CD4-positive, alpha-beta T cell (primary cell): ENCODE measurements at regions not wholly inside any gene's neighbourhood (a gene's known extent, or its start where the extent isn't known, plus 50 kb on each side); places are given as distances from the start of the nearest gene placed in this dataset.

Experiments used
- ATAC-seq: fragments of 200-7000 bp; cut with Tn5 transposase; one replicate; pipeline ENCODE4 v1.10.0; 2022; ENCODE audit warnings: mild to moderate bottlenecking; ENCODE audit not compliant: poor library complexity
- CTCF ChIA-PET: fragments of 350-600 bp; sonication (Branson Sonifier 250); formaldehyde crosslinking; loops from one replicate; lab custom pipeline; 2021; ENCODE audit warnings: antibody characterized with exemption, inconsistent platforms; lab: Charles Lee
- POLR2A ChIA-PET: fragments of 350-600 bp; sonication (Branson Sonifier 250); formaldehyde crosslinking; loops from one replicate; lab custom pipeline; 2021; ENCODE audit warnings: antibody characterized with exemption, inconsistent platforms; lab: Charles Lee
- DNase-seq, 14 experiments: peaks; one replicate each; pipeline ENCODE4 v3.0.0-alpha.2; 2013 to 2020; ENCODE audit warnings: mixed read lengths in 2 of 14
- H3K27ac ChIP-seq, 2 donors: one replicate each; pipeline versions ENCODE4 v1.5.1 to v1.7.0; 2013; ENCODE audit warnings: low read length in 2 of 2, low read depth in 1 of 2, mild to moderate bottlenecking in 1 of 2
- H3K27me3 ChIP-seq, 2 experiments: 1 replicate in 1 of 2; 2 replicates in 1 of 2; pipeline versions ENCODE4 v1.6.1 to v1.7.0; 2013; ENCODE audit warnings: low read length in 2 of 2, control low read depth in 1 of 2, mild to moderate bottlenecking in 1 of 2, moderate library complexity in 1 of 2; ENCODE audit not compliant: insufficient read depth in 2 of 2, control insufficient read depth in 1 of 2
- H3K36me3 ChIP-seq: one replicate; pipeline ENCODE4 v1.6.1; 2013; ENCODE audit warnings: low read length, control low read depth; ENCODE audit not compliant: insufficient read depth
- H3K4me1 ChIP-seq: one replicate; pipeline ENCODE4 v1.6.1; 2013; ENCODE audit warnings: low read length, control low read depth; ENCODE audit not compliant: insufficient read depth
- H3K4me3 ChIP-seq: one replicate; pipeline ENCODE4 v1.5.1; 2013; ENCODE audit warnings: mild to moderate bottlenecking, low read length, moderate library complexity
- H3K9me3 ChIP-seq, 2 experiments: 1 replicate in 1 of 2; 2 replicates in 1 of 2; pipeline versions ENCODE4 v1.6.1 to v1.7.0; 2013; ENCODE audit warnings: low read length in 2 of 2, mild to moderate bottlenecking in 2 of 2, control low read depth in 1 of 2, moderate library complexity in 1 of 2; ENCODE audit not compliant: control insufficient read depth in 1 of 2, insufficient read depth in 1 of 2
- H3K27ac Mint-ChIP-seq: one replicate; pipeline ENCODE4 v1.8.0; 2020; ENCODE audit warnings: mixed read lengths
- H3K27me3 Mint-ChIP-seq: one replicate; pipeline ENCODE4 v1.8.0; 2021; ENCODE audit warnings: mixed read lengths
- H3K36me3 Mint-ChIP-seq: one replicate; pipeline ENCODE4 v1.8.0; 2021; ENCODE audit warnings: low read depth, mixed read lengths
- H3K4me1 Mint-ChIP-seq: one replicate; pipeline ENCODE4 v1.8.0; 2021; ENCODE audit warnings: low read depth, mixed read lengths
- H3K4me3 Mint-ChIP-seq: one replicate; pipeline ENCODE4 v1.8.0; 2020; ENCODE audit warnings: mild to moderate bottlenecking, mixed read lengths
- H3K9me3 Mint-ChIP-seq: one replicate; pipeline ENCODE4 v1.8.0; 2020; ENCODE audit warnings: mixed read lengths
- CTCF ChIP-seq: fragments of 200-600 bp; IDR thresholded peaks from one replicate; pipeline ENCODE4 v1.8.0; 2022; ENCODE audit warnings: antibody characterized with exemption, mild to moderate bottlenecking
- intact Hi-C, 2 experiments: fragments of 100-400 bp; cut with DNase I in 1 of 2; cut with micrococcal nuclease in 1 of 2; formaldehyde crosslinking; loops; one replicate each; pipeline versions ENCODE4 v1.15.1 to v1.9.0; 2023 to 2025; cut with DNase I, micrococcal nuclease

DNA sequence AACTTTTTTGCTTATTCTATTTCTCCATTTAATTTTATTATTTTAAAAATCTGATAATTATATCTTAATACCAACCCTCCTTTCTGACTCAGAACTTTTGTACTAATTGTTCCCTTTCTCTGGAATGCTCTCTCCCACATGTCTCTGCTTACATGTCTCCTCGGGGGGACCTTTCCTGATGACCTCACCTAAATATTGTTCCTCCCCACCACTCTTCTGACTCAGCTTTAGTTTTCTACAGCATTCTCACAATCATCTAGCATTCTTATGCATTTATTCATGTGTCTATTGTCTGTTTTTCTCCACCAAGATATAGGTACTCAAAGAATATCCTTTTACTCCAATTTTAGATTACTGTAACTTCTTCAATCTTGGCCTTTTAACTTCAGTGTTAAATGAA lies 128.7 kb downstream of the MSL3 start:
- TF ChIP-seq CTCF, result no peak
- Histone ChIP-seq H3K27ac (no peak overlapping the region), H3K4me1 (no peaks in the 10 kb centered on the region), H3K36me3 (no peaks in the 10 kb centered on the region), H3K4me3 (no peak overlapping the region), H3K27me3 (no peaks in the 10 kb centered on the region), H3K9me3 (no peaks in the 10 kb centered on the region)
- DNase-seq (no peak), ATAC-seq (no peak)
- Mint-ChIP-seq H3K9me3 (no peaks in the 10 kb centered on the region), H3K27ac (no peak overlapping the region), H3K4me1 (no peaks in the 10 kb centered on the region), H3K4me3 (no peak overlapping the region), H3K36me3 (no peaks in the 10 kb centered on the region), H3K27me3 (no peaks in the 10 kb centered on the region)
- intact Hi-C loops, result no loop called here
- CTCF ChIA-PET, result no interaction called here
- POLR2A ChIA-PET, result no interaction called here

DNA sequence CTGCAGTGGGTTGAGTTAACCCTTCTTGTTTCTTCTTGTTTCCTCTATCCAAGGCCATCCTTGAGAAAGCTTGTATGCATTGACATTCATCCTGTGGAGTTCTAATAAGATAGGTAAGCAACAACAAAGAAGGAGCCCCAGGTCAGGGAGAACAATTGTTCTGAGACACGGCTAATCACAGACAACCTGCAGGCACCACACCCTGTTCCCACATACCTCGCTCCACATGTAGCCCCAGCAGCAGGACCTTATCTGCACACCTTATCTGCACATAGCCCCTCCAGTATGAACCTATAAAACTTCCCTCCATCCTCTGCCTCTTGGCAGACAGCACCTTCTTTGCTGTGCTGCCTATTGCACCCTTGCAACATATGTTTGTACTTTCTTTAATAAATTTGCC lies 129.1 kb downstream of the MSL3 start:
- Histone ChIP-seq H3K36me3 (no peaks in the 10 kb centered on the region), H3K4me3 (no peak overlapping the region), H3K27me3 (no peaks in the 10 kb centered on the region), H3K9me3 (no peaks in the 10 kb centered on the region), H3K4me1 (no peaks in the 10 kb centered on the region), H3K27ac (no peak overlapping the region)
- no peak for TF ChIP-seq CTCF
- Mint-ChIP-seq H3K36me3 (no peaks in the 10 kb centered on the region), H3K4me1 (no peaks in the 10 kb centered on the region), H3K4me3 (no peak overlapping the region), H3K27ac (no peak overlapping the region), H3K27me3 (no peaks in the 10 kb centered on the region), H3K9me3 (no peaks in the 10 kb centered on the region)
- POLR2A ChIA-PET, result no interaction called here
- no peak for DNase-seq
- ATAC-seq, result no peak
- intact Hi-C loops, result no loop called here
- CTCF ChIA-PET, result no interaction called here

DNA sequence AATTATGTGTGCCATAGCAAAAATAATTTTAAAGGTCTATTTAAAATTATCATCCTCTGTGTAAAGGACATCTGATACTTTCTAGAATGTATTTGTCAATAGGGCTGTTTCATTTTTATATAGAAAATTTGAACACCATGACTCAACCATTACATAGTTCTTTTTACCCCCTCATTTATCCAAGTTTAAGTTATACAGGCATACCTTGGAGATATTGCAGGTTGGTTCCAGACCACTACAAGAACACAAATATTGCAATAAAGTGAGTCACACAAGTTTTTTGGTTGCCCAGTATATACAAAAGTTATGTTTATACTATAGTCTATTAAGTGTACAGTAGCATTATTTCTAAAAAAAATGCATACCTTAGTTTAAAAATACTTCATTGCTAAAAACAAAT lies 130.4 kb downstream of the MSL3 start:
- intact Hi-C loops, result no loop called here
- Mint-ChIP-seq H3K4me1 (no peaks in the 10 kb centered on the region), H3K27me3 (no peaks in the 10 kb centered on the region), H3K9me3 (no peaks in the 10 kb centered on the region), H3K27ac (no peak overlapping the region), H3K36me3 (no peaks in the 10 kb centered on the region), H3K4me3 (no peak overlapping the region)
- no peak for DNase-seq
- no peak for ATAC-seq
- Histone ChIP-seq H3K4me3 (no peak overlapping the region), H3K27ac (no peak overlapping the region), H3K9me3 (no peaks in the 10 kb centered on the region), H3K36me3 (no peaks in the 10 kb centered on the region), H3K4me1 (no peaks in the 10 kb centered on the region), H3K27me3 (no peaks in the 10 kb centered on the region)
- TF ChIP-seq CTCF, result no peak
- POLR2A ChIA-PET, result no interaction called here
- CTCF ChIA-PET, result no interaction called here
